ENCODE measurements at regions not wholly inside any gene's neighbourhood (a gene's known extent, or its start where the extent isn't known, plus 50 kb on each side); places are given as distances from the start of the nearest gene placed in this dataset.
"Not testable (repeated sequence)": the region's sequence is repeated elsewhere in the genome, so short reads cannot be mapped to it uniquely, and the experiment has no call there.

DNA sequence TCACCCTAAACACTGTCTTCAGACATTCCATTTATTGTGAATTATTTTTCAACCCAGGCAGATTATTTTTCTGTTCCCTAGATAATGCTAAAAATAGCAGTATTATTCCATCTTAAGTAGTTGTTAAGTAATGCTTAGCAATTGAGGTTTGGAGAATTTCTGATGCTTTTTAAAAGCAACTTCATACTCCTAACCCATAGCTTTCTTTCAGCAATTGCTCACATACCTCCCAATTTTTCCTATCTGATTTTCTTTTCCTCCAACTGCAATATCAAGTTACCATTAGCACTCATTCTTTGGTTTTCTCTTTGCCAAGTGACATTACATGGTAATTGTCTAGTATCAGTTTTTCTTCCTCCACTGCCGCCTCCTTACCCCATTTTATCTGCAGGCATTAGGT lies 104.7 kb downstream of the GPR85 start:
- DNase-seq = no peak

DNA sequence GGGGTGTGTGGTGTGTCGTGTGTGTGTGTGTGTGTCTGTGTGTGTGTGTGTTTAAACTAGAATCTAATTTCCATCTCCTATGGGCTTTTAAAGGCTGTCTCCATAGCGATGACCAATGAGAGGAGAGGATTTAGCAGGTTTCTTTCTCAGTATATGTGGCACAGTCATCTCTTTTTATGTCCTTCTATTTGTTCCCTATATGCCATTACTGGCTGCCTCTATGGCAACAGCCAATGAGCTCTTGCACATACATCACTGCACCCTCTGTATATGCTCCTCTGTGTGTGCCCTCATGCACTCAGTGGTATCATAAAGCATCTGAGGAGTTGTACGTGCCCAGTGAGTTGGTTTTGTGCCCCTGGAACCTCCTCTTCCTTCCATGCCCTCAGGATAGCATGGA lies 107.6 kb downstream of the GPR85 start:
- DNase-seq = not testable (repeated sequence)

DNA sequence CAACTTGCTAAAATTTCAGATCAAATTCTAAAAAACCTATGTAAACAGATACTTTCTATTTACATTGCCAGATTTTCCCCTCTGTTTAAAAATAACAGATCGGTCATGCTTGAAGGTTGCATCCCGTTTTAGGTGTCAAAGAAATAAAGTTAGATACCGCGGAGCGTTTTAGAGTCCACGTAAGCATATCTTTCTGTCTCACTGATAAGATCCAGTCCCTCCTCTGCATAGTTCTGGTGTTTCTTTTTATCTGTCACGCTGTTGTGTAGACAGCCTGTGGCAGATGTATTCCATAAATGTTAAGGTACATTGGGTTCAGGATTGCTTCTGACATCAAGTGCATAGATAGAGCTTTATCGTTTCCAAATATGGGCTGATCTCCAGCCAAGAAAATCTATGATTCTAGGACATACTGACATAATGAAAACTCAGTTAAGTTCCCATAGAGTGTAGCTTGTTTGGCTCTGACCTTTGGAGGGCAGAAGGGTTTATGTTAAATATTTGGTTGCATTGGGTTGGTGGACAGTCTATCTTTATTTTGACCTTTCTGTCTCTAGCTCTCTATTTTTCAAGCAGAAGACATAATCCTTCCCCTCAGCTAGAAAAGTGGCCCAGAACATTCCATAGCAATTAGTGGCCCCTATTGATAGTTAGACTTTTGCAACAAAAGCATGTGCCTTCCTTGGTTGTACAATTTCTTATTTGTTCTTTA lies 109.2 kb downstream of the GPR85 start:
- DNase-seq = not testable (repeated sequence)

DNA sequence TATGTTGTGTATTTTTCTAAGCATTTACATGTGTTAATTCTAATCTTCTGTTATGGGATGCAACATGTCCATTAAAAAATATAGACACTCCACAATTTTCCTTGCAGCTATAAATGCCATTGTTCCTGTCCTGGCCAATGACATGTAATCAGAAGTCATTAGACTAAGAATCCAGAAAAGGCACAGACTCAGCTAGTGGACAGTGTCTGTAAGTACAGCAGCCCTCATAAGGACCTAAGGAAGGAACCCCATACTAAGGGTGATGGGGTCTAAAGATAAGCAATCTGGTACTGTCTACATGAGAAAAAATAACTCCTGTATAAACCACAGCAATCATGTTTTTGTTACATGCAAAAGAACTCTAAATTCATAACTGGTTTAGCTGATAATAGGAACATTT lies 115.9 kb downstream of the GPR85 start:
- DNase-seq = no peak

DNA sequence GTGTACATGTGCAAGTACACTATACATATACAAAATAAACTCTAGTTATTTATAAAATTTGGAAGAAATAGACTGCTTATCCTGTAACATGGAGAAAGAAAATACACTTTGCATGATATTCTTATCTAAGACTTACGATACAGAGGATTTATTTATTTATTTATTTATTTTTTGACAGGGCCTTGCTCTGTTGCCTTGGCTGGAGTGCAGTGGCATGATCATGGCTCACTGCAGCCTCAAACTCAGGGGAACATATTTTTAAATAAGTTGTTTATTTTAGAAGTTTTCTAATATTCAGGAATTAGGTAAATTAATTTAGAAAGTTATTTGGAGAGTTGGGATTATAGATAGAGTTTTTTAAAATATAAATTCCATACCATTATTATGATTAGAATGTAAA lies 116.7 kb downstream of the GPR85 start:
- DNase-seq = no peak

DNA sequence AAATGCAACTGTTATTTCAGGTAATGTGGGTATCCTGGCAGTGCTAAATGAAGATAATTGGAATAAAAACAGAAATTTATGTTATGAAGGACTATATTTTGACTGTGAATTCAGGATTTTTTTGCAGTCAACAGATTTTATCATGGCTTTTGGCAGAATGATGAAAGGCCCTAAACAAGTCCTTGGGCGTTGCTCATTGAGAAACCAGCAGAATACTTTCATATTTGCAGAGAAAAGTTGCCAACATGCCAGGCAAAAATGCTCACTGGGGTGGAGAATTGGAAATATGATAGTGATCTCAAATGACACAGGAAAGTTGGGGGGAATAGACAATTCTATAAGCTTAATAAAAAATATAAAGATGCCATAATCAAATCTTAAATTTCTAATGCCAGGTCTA lies 121.1 kb downstream of the GPR85 start:
- no peak for DNase-seq

DNA sequence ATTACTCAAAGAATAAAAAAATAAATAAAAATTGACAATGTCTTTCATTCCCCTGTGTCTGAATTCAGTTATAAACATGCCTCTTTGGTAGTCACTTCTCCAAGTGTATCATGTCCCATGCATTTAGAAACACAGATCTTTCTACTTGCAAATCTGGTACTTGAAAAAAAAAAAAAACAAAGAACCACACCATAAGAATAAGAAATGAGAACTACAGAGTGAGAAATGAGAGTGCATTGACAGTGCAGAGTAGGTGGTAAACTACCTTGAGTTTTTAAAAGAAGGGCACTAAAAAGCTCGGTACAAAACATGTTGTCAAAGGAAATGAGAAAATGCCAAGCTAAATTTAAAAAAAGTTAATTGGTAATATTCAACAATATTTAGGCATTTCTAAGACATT lies 123.0 kb downstream of the GPR85 start:
- DNase-seq = no peak

DNA sequence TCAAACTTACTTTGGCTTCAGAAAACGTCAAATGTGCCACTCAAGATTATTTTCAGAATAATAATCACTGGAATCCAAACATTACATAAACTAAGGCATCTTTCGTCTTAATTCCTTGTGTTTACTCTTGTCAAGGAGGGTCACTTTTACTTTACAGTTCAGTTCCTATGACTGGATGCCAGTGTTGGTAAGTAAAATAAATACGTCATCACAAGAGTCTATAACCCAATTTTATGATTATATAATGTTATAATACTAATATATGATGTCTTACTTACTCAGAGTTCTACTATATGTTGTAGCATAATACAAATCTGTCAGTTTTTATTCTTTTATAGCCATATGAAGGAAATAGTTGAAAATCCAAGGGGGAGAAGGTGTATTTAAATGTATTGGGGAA lies 123.8 kb downstream of the GPR85 start:
- DNase-seq = no peak

DNA sequence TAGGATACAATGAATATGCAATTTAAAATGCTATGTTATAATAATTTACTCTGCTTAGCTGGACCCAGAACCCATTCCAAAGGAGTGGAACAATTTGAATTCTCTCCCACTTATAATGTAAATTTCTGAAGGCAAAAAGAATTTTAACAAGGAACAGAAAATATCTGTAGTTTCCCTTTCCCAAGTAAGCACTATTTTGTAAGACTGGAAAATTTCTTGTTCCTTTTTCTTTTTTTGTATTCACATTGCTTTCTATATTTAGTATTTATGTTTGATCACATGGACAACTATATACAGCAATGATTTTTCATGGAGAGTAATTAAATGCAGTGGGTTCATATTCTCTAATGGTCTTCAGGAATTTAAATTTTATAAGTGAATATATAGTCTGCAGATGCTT lies 127.4 kb downstream of the GPR85 start:
- DNase-seq = no peak

DNA sequence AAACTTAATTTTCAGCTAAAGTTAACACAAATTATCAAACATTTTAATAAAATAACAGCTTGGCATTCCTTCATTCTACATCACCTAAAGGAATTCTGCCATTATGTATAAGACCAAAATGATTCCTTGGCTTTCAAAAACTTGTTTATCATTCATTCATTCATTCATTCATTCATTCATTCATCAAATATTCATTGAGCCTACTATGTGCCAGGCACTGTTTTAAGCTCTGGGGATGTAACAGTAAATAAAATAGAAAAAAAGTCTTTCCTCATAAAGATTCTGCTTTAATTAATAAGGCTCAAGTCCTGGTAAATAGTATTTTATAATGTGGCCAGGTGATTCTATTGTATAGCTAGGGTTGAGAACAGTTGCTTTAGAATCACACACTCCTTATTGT lies 127.9 kb downstream of the GPR85 start:
- DNase-seq = no peak

DNA sequence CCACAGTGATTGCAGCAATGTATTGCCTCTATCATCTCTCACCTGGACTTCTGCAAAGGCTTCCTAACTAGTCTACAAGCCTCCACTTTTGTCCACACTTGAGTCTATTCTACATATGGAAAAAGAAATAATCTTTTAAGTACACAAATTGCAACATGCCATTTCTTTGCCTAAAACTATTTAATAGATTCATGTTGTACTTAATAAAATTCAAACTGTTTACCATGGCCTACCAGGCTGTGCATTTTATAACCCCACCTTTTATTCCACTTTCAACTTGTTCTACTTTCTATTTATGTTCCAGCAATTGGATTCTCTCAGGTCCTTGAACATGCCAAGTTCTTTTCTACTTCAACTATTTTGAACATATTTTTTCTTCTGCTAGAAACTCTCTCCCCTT lies 128.7 kb downstream of the GPR85 start:
- DNase-seq = no peak

DNA sequence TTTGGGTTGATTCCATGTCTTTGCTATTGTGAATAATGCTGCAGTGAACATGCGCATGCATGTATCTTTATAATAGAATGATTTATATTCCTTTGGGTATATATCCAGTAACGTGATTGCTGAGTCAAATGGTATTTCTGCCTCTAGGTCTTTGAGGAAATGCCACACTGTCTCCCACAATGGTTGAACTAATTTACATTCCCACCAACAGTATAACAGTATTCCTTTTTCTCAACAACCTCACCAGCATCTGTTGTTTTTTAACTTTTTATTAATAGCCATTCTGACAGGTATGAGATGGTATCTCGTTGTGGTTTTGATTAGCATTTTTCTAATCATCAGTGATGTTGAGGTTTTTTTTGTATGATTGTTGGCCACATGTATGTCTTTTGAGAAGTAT lies 133.6 kb downstream of the GPR85 start:
- not testable (repeated sequence) for DNase-seq

DNA sequence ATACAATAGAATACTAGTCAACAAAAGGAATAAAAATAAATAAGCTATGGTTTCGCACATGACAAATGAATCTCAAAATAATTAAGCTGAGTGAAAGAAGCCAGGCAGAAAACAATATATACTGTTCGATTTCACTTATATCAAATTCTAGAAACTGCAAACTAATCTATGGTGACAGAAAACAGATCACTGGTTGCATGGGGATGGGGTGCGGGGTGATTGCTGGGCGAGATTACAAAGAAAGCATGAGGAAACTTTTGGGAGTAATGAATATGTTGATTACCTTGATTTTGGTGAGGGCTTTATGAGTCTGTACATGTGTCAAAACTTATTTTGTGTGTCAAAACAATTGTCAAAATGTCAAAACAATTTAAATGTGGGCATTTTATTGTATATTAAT lies 135.6 kb downstream of the GPR85 start:
- no peak for DNase-seq

DNA sequence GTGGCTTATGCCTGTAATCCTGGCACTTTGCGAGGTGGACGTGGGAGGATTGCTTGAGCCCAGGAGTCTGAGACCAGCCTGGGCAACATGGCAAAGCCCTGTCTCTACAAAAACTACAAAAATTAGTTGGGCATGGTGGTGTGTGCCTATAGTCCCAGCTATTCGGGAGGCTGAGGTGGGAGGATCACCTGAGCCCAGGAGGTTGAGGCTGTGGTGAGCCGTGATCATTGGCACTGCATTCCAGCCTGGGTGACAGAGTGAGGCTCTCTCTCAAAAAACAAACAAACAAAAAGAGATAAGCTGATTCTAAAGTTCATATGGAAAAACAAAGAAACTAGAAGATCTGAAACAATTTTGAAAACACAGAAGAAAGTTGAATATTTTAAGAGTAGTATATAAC lies 136.9 kb downstream of the GPR85 start:
- DNase-seq = not testable (repeated sequence)

DNA sequence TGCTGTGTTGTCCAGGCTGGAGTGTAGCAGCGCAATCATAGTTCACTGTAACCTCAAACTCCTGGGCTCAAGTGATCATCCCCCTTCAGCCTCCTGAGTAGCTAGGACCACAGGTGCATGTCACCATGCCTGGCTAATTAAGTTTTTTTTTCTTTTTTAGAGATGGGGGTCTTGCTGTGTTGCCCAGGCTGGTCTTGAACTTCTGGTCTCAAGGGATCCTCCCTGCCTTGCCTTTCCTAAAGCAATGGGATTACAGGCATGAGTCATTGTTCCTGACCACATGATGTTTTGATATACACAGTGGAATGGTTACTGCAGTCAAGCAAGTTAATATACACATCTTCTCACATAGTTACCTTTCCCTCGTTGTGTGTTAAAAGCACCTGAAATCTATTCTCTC lies 140.3 kb downstream of the GPR85 start:
- no peak for DNase-seq

DNA sequence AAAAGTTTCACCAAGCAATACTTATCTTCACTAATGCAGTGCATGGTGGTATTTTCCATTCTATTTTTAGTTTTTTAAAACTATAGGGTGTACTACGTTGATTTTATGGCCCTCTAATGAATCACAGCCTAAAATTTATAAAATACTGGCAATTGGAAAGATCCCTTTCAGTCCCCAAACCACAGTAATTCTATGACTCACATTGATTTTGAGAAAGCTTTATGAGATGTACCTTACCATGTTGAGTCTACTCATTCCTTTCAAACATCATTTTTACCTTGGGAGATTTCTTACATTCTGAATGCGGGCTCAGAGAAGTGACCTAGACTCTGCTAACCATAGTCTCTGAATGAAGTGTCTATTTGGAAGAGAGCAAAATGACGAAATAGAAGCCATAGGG lies 141.6 kb downstream of the GPR85 start:
- no peak for DNase-seq

DNA sequence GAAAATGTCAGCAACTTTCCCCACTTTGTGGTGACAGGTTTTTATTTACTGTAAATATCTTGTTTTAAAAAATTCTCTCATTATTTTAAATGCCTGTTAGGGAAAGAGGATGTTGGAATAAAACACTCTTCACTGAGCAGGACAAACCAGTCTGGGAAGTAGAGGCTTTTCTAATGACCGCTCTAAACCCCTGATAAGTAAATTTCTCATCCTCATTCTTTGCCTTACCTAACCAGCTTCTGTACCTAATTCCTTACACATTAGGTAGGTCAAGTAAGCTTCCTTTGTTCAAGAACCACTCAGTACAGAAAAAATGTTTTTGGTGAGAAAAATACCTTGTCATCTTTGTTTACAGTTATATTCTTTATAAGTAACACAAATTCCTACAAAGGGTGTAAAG lies 143.6 kb downstream of the GPR85 start:
- DNase-seq = no peak

DNA sequence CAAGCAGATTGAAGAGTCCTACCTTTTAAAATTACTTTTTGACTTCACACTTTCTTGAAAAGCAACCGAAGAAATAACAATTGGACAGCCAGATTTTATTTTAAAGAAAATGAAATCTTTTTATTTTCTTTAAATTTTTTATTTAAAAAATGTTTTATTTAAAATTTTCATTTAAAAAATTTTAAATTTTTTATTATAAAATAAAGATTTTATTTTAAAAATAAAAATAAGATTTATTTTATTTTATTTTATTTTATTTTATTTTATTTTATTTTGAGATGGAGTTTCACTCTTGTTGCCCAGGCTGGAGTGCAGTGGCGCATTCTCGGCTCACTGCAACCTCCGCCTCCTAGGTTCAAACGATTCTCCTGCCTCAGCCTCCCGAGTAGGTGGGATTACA lies 144.5 kb downstream of the GPR85 start:
- DNase-seq = not testable (repeated sequence)

DNA sequence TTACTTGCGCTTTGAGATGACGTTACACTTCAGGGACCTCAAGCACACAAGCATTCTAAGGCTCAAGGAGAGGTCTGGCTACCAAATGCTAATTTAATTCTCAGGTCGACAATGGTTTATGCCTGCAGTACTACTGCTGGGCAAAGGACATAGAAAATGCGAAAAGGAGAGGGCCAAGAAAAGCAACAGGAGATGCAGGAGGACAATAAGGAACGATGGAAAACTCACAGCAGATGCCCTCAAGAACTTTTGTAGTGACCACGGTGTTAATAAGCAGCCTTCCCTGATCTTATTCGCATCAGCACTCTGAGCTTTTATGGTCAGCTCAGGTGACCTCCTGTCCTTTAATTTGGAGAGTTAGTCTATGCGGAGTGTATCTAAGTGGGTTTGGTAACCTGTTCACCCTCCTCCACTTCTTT lies 146.3 kb downstream of the GPR85 start:
- DNase-seq = no peak

DNA sequence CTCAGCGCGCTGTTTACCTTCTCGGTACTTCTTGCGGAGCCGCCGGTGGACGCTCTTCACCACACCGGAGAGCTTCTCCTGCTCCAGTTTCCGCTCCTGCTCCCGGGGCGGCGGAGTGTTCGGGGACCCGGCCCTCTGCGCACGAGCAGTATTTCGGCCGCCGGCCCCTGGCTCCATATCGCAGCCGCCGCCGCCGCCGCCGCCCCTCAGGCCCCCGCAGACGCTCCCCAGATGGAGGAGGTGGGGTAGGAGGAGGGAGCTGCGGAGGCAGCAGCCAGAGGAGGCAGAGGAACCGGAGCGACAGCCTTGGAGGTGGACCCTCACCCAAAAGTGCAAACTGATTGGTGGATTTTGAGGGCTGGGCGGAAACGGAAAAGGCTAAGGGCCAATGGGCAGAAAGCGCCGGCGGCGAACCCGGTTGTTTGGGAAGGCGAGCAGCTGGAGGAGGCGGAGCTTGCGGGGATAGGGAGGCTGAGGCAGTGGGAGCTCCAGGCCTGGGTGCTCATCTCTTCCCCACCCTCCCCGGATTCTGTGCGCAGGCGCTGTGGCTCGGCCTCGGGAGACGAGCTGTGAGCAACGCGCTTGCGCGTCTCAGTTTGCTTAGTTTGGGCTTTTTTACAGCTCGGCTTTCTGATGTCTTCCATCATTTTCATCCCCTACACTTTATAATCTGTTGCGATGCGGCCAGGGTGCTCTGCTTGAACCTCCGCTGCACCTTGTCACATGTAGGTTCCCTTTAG lies 146.9 kb downstream of the GPR85 start:
- peak; percentile 99 for DNase-seq

DNA sequence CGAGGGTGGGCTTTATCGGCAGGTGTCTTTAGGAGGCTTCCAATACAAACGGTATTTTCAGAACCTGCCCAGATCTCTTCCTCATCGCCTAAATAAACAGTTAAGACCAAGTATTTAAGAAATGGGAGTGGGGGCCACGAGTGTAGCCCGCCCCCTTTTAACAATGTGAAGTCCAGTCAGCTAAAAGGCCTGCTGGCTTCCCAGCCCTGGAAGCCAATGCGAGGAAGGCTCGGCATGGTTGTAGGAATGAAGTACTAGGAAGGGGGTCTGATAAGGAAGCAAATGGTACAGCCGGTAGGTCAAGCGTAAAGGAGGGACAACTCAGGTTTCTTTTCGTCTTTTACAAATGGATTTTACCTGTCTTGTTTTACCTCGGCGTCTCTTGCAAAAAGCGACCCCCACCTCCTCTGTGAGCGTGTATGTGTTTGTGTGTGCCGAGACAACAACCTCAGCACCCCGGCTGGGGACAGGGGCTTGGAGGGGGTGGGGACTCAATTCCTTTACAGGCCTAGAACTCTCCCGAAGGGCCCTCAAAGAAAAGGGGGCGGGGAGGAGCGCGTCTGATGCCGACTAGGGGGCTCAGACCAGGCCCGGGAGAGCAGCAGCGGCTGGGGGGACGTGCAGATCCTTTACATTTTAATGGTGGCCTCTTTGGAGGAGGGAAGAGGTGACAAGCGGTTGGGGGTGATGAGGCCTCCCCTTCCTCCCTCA lies 147.6 kb downstream of the GPR85 start:
- peak; percentile 3 for DNase-seq

DNA sequence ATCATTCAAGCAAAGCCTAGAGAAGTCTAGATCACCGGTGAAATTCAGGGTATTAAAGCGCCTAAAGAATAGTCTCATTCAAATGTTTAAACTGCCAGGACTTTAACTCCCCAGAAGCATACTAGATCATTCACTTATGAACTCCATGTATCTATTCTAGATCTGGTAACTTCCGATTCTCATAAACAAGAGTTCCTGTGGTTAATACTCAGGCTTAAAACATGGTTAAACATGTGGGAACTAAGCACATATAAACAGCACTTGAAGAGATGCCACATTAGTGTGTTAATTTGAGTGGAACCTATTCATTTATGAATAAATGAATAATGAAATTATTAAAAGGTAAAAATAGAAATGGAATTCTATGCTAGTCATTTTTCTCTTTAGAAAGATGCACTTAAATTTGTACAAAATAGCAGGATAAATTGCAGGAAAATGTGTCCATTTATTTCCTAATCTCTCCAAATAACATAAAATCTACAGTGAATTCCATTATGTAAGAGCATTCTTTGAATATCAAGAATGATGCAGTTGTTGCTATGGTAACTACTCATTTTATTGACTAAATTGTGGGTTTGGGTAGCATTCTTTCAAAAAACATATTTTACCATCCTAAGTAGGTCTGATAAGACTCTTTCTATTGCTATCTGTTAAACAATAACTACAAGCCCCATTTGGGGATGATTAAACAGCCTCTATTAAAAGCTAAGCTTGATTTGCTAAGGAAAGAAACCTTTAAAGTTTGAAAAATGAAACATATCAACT lies 147.6 kb upstream of the TMEM168 start:
- no peak for DNase-seq

DNA sequence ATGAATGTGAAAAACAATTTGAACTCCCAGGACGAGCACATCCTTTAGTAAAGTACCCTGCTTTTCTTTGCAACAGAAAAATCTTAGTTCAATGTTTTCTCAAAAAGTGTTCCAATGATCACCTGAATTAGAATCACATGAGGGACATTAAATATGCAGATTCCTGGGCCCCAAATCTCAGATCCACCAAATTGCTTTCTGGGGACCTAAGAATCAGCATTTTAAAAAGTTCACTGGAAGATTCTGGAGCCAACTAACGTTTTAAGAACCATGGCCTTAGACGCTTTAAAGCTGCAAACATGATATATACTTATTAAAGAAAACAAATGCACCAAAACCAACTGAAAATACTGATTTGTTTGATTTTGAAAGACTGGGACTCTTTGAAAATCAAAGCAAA lies 143.4 kb upstream of the TMEM168 start:
- no peak for DNase-seq

Measured in CD4-positive, alpha-beta T cell treated with Interleukin-17A for 4 hours (primary cell).